Right forelimb (tissue), 1 donor: ENCODE measurements at regions not wholly inside any gene's neighbourhood (a gene's known extent, or its start where the extent isn't known, plus 50 kb on each side); places are given as distances from the start of the nearest gene placed in this dataset.

Source experiments
- DNase-seq: peaks from one replicate; pipeline ENCODE4 v3.0.0-alpha.2; 2018

DNA sequence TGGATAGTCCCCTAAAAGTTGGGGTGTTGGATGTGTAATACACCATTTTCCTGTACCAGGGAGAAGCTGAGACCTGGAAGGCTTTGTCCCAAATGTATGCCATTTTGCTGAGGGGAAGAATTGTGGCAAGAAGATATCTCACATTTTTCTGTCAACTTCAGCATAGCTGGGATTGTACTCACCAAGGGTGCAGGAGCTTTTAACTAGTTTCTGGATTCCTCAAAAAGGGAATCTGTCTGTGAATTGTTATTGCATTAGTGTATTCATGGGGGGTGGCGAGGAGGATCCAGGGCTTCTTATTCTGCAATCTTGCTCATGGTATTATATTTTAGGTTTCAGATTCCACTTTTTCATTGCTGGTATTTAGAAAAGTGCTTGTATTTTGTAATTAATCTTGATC is 208.2 kb upstream of the MYOCD start:
- no peak for DNase-seq

GRCh38 chr17:12459736-12460135 is 206.0 kb upstream of the MYOCD start:
- no peak for DNase-seq

DNA sequence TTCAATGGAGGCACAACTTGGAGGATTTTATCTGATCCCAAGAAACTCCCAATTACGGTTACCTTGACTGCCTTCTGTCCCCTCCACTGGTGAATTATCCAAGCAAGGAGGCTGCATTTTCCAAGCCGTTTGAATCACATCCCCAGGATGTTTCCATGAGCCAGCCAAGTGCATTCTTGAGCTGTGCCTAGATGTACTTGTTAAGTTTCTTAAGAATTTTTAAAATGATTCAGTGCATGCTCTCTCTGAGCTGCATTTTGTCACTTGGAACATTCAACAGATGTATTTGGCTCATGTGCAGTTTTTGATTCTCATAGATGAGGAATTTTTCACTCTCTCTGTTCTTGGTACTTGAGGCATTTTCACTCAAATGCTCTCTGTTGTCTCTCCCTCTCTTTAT is 202.6 kb upstream of the MYOCD start:
- no peak for DNase-seq

- DNase-seq = no peak
Observed at GRCh38 chr17:12472252-12473173, 193.2 kb upstream of the MYOCD start.

DNA sequence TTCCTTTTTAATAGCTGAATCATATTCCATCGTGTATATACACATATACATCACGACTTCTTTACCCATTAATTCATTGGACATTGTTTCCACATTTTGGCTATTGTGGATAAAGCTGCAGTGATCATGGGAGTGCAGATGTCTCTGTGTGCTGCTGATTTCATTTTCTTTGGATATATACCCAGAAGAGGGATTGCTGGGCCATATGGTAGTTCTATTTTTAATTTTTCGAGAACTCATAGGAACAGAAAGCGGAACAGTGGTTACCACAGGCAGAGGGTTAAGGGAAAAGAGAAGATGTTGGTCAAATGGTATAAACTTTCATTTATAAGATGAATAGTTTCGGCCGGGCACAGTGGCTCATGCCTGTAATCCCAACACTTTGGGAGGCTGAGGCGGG is 187.4 kb upstream of the MYOCD start:
- DNase-seq = no peak

GRCh38 chr17:12485361-12485906 is 180.3 kb upstream of the MYOCD start:
- no peak for DNase-seq

- DNase-seq = no peak
Observed at GRCh38 chr17:12489325-12489724, 176.4 kb upstream of the MYOCD start.

GRCh38 chr17:12492450-12492849 is 173.2 kb upstream of the MYOCD start:
- DNase-seq = no peak

GRCh38 chr17:12505866-12506265 is 159.8 kb upstream of the MYOCD start:
- no peak for DNase-seq

DNA sequence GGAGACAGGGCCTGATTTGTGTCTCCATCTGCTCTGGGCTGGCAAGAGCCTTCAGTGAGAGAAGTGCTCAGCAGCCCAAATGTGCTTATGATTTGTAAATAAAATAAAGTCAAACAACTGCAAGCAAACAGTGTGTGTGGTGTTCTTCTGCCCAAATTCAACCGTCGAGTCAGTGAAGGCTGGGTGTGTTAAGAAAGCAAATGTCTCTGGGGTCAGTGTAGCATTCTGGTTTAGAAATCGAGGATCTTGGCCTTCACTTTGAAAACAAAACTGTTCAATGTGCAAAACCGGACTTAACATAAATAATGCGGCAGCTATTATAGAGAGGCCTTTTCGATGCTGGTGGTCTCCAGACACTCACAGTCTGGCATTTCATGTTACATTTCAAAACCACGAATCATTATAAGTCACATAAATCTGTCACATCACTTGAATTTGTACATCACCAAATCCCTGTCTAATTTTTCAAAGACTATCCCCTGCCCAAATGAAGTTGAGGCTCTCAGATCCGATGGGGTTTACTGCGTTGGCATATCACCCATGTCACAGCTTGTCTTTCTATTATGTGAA is 158.6 kb upstream of the MYOCD start:
- DNase-seq = no peak

- no peak for DNase-seq
Observed at GRCh38 chr17:12509801-12510200, 155.9 kb upstream of the MYOCD start.

DNA sequence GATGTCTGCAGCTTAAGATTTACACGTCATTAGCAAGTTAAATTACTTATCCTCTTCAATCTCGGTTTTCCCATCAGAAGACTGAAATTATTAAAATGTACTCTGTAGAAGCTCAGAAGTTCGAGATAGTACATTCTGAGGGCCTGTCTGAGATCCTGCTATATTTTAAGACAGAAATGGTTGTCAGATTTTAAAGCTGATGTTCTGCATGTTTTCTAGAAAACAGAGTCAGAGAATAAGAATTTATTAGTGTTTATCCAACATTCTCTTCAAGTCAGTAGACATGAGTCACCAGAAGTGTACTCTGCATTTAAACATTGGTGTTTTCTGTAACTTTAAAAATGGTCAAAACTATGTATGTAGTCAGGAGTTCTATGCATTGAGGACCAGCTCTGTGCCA is 155.2 kb upstream of the MYOCD start:
- DNase-seq = no peak

- DNase-seq = no peak
Observed at GRCh38 chr17:12512694-12513355, 152.9 kb upstream of the MYOCD start.

GRCh38 chr17:12514596-12514995 is 151.1 kb upstream of the MYOCD start:
- no peak for DNase-seq

DNA sequence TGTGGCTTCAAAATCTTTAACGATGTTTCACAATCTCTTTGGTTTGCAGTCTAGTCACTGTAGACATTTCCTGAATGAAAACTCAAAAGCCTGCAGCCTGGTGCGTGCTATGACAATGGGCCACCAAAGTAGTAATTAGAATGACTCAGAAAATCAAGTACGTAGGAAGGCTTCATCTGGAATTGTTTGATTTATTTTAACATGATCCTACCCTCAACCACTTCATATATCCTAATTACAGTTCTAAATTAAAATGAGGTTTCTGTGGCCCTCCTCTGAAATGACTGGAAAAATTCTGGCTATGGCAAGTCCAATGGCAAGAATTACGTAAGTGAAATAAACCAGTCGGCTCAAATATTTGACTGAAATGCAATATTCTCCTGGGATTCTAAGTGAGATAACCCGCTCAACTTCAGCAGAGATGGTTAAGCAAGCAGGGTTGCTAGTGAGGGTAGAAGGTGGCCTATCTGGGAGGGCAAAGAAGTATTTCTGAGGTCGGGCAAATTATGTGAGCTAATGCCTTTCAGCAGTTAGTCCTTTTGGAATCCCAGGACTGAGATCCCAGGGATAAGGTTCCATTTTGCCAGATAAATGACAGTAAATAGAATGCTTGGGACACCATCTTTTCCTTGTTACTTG is 145.6 kb upstream of the MYOCD start:
- no peak for DNase-seq

DNA sequence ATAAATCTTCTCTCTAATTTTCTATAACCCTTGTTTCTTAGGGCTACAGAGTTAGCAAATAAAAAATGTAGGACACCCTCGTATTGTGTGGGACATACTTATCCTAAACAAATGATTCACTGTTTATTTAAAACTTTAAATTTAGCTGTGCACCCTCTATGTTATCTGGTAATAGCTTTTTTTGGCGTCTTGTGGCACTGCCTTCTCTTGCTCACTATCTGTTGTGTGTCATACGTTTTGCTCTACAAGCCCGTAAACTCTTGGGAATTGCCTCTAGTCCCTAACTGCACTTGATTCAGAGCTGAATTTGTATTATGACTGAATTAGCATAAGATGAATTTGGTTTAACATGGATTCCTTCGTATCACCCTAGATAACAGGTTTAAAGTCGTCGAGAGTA is 144.3 kb upstream of the MYOCD start:
- no peak for DNase-seq

- DNase-seq = no peak
Observed at GRCh38 chr17:12522336-12522735, 143.4 kb upstream of the MYOCD start.

GRCh38 chr17:12522743-12523183 is 142.9 kb upstream of the MYOCD start:
- DNase-seq = peak; percentile 57

DNA sequence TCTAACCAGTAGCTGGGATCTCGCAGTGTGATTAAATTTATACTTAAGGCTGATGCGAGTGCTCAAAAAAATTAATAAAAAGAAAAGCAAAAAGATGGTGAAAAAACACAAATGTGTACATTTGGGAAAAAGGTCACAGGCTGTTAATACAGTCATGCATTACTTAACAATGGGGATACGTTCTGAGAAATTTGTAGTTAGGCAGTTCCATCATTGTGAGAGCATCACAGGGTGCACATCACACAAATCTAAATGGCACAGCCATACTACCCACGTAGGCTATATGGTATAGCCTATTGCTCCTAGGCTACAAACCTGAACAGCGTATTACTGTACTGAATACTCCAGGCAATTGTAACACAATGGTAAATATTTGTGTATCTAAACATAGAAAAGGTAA is 142.4 kb upstream of the MYOCD start:
- DNase-seq = no peak

DNA sequence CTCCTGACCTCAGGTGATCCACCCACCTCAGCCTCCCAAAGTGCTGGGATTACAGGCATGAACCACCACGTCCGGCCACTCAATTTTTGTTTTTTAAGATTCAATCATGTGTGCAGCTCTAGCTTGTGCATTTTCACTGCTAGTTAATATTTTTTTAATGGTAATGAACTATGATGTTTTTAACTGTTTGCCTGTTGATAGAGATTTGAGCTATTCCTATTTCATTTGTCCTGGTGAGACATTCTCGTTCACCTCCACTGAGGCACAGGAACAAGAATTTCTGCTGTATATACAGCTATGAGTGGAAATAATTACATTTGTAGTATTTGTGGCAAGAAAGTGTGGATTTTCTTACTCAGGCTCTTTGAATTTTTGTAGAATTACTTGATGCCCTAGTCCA is 137.7 kb upstream of the MYOCD start:
- DNase-seq = no peak

DNA sequence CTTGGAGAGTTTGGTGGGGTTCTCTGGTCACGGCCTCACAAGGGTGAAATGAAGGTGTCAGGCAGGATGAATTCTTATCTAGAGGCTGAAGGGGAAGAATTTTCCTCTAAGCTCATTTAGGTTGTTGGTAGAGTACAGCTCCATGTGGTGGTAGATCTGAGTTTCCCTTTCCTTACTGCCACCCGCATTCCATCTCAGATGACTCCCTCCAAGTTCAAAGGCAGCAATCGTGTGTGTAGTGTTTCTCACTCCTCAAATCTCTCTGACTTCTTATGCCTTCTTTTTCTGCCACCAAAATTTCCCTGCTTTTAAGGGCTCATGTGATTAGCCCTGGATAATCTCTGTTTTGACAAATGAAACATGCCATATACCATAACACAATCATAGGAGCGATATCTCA is 135.5 kb upstream of the MYOCD start:
- no peak for DNase-seq

- no peak for DNase-seq
Observed at GRCh38 chr17:12536021-12536420, 129.7 kb upstream of the MYOCD start.

GRCh38 chr17:12536472-12536871 is 129.2 kb upstream of the MYOCD start:
- no peak for DNase-seq
